ENCODE measurements at regions not wholly inside any gene's neighbourhood (a gene's known extent, or its start where the extent isn't known, plus 50 kb on each side); places are given as distances from the start of the nearest gene placed in this dataset.

GRCh38 chr5:84635235-84636055, 250.8 kb upstream of the EDIL3 start:
- Mint-ChIP-seq H3K4me1 (ENCODE audit: low read depth in 2 of 2) (no peaks in the 10 kb centered on the region), H3K27me3 (no peaks in the 10 kb centered on the region), H3K4me3 (no peak overlapping the region), H3K27ac (no peak overlapping the region), H3K36me3 (no peaks in the 10 kb centered on the region), H3K9me3 (peaks cover 10% of the 10 kb centered on the region)
- ATAC-seq (peak; percentile 20 to 52), DNase-seq (ENCODE audit: low spot score) (no peak)

DNA sequence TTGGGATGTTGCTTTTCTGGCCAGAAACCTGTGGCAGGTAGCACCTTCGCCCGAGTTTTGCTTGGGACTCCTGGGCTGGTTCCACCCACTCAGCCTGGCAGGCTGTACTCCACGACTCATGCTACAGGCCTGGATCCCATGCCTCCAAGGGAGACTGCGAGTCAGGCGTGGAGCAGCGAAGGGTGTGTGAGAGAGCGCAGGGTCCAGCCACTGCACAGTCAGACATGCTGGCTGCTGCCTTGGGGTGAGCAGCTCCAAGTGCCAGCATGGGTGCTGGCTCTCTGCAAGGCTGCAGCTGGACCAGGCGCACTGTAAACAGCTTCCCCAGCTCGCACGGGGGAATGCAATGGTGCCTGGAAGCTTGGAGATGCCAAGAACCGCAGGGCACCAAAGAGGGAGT, 249.6 kb upstream of the EDIL3 start:
- Mint-ChIP-seq H3K9me3 (peaks cover 10% of the 10 kb centered on the region), H3K4me1 (ENCODE audit: low read depth in 2 of 2) (no peaks in the 10 kb centered on the region)
- ATAC-seq: peak in 1 of 2 donors; percentile 33

DNA sequence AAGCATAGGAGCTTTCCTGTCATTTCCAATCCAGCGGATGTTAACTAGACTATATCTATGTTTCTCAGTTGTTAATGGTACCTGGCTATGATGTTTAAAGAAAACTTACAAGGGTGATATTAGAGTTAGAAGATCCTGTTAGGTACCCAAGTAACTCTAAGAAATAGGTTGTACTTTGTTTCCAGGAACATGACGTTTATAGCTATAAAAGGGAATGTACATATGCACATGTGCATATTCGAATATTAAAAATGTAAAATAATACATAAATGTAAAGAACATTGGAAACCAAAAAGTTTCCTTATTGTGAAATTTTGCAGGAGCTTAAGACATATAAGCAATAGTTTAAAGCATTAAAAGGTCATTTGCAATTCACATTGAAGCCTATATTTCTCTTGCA, 247.7 kb upstream of the EDIL3 start:
- no peak for DNase-seq (ENCODE audit: low spot score)
- no peak for ATAC-seq
- Mint-ChIP-seq H3K36me3 (no peaks in the 10 kb centered on the region), H3K9me3 (peaks cover 10% of the 10 kb centered on the region), H3K27ac (no peak overlapping the region), H3K27me3 (no peaks in the 10 kb centered on the region), H3K4me3 (no peak overlapping the region), H3K4me1 (ENCODE audit: low read depth in 2 of 2) (no peaks in the 10 kb centered on the region)

More for the DNA sequence above, 249.6 kb upstream of the EDIL3 start:
- Mint-ChIP-seq H3K27ac (no peak overlapping the region), H3K36me3 (no peaks in the 10 kb centered on the region), H3K4me3 (no peak overlapping the region), H3K27me3 (no peaks in the 10 kb centered on the region)
- DNase-seq (ENCODE audit: low spot score): no peak

DNA sequence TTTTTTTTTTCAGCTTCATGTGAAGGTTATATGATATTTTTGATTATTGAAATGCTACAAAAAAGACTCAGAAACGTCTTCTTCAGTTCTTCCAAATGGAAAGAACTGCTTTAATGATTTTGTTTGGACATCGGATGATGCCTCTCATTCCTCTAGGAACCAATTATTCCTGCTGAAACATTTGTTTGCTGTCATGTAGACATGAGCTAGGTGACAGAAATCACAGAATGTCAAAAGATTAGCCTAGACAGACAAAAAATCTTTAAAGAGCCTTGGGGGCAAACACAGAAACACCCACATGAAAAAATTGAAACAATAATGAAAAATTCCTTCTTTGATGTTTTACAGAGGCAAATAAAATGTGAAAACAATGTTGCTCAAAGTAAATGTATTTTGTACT, 244.2 kb upstream of the EDIL3 start:
- H3K27ac Mint-ChIP-seq: no peak overlapping the region
- no peaks in the 10 kb centered on the region for H3K27me3 Mint-ChIP-seq
- DNase-seq (ENCODE audit: low spot score) (no peak), ATAC-seq (no peak)
- peaks cover 20% of the 10 kb centered on the region for H3K9me3 Mint-ChIP-seq
- no peak overlapping the region for H3K4me3 Mint-ChIP-seq
- H3K36me3 Mint-ChIP-seq: no peaks in the 10 kb centered on the region
- H3K4me1 Mint-ChIP-seq (ENCODE audit: low read depth in 2 of 2): no peaks in the 10 kb centered on the region

DNA sequence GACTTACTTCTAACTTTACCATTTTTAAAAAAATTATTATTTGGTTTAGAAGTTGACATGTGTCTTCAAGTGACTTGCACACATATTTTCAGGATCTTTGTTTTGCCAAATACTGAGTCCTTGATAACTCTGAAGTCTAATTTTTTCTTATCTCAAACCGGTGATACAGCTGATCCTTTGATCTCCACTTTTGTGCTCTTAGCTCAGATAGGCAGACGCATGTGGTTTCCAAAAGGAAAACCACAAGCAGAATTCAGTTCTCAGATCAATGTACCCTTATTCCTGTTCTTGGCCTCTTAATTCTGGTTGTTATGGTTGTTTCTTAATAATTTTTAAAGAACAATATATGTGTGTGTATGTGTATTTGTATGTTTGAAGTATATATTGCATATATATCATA, 238.3 kb upstream of the EDIL3 start:
- DNase-seq (ENCODE audit: low spot score) (no peak), ATAC-seq (no peak)
- Mint-ChIP-seq H3K4me1 (ENCODE audit: low read depth in 2 of 2) (no peaks in the 10 kb centered on the region), H3K36me3 (no peaks in the 10 kb centered on the region), H3K4me3 (no peak overlapping the region), H3K9me3 (peaks cover 14% of the 10 kb centered on the region), H3K27ac (no peak overlapping the region), H3K27me3 (no peaks in the 10 kb centered on the region)

DNA sequence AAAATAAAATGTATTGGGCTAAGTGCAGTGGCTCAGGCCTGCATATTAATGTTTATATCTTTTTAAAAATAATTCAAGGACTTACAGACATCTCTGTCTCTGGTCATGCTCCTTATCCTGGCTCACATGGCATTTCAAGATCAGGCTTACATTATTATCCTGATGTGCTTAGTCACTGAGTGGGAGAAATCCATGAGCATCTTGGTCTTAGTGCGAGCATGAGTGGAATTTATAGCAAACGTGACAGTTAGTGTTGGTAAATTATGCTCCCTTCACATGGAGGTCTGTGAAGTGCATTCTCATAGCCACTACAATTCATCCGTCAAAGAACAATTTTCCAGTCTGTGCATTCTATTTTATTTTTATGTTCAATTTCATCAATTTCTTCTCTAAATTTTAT, 237.8 kb upstream of the EDIL3 start:
- no peaks in the 10 kb centered on the region for H3K4me1 Mint-ChIP-seq (ENCODE audit: low read depth in 2 of 2)
- no peak for ATAC-seq

DNA sequence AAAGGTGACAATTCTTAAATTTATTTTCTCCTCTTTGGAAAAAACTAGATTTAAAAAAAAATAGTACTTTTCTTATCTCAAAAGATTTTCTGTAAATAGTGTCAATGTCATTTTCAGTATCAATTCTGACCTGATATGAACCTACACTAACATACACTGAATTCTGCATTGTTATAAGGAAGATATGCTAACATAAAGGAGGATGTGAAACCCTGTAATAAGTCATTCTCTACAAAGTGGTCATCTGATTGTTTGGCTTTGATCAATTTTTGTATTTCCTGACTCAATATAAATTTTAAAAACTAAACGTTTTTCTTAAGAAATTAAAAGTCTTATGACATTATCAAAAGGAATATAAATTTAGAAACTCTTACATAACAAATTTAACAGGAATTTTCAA, 233.6 kb upstream of the EDIL3 start:
- DNase-seq (ENCODE audit: low spot score) (no peak), ATAC-seq (no peak)
- H3K27ac Mint-ChIP-seq: no peak overlapping the region
- no peaks in the 10 kb centered on the region for H3K27me3 Mint-ChIP-seq
- H3K4me3 Mint-ChIP-seq: no peak overlapping the region
- no peaks in the 10 kb centered on the region for H3K36me3 Mint-ChIP-seq
- H3K9me3 Mint-ChIP-seq: peaks cover 5% of the 10 kb centered on the region
- H3K4me1 Mint-ChIP-seq (ENCODE audit: low read depth in 2 of 2): no peaks in the 10 kb centered on the region

More for the DNA sequence above, 237.8 kb upstream of the EDIL3 start:
- Mint-ChIP-seq H3K27me3 (no peaks in the 10 kb centered on the region), H3K36me3 (no peaks in the 10 kb centered on the region), H3K4me3 (no peak overlapping the region), H3K9me3 (peaks cover 14% of the 10 kb centered on the region), H3K27ac (no peak overlapping the region)
- DNase-seq (ENCODE audit: low spot score): no peak

DNA sequence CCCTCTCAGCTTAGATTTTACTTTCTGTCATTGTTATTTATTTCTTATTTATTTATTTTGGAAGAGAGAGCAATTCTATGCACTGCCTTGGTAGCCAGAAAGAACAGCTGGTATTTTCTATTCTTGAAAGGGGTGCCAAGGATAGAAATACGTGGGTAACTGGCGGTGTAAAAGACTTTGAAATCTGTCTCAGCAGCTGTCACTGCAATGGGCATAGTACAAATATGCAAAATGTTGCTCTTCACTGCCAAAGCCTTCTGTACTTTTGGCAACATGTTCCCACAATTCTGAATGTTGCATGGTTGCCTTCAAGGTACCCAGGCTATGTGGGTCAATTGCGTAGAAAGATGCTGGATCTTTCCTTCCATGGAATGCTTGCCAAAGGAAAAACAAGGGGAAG, 230.2 kb upstream of the EDIL3 start:
- H3K4me3 Mint-ChIP-seq: no peak overlapping the region
- H3K36me3 Mint-ChIP-seq: no peaks in the 10 kb centered on the region
- peaks cover 5% of the 10 kb centered on the region for H3K9me3 Mint-ChIP-seq
- H3K4me1 Mint-ChIP-seq (ENCODE audit: low read depth in 2 of 2): no peaks in the 10 kb centered on the region
- H3K27me3 Mint-ChIP-seq: no peaks in the 10 kb centered on the region
- no peak overlapping the region for H3K27ac Mint-ChIP-seq
- DNase-seq (ENCODE audit: low spot score) (no peak), ATAC-seq (no peak)

- DNase-seq (ENCODE audit: low spot score) (no peak), ATAC-seq (no peak)
- Mint-ChIP-seq H3K4me1 (ENCODE audit: low read depth in 2 of 2) (no peaks in the 10 kb centered on the region), H3K36me3 (no peaks in the 10 kb centered on the region), H3K27ac (no peak overlapping the region), H3K4me3 (no peak overlapping the region), H3K27me3 (no peaks in the 10 kb centered on the region), H3K9me3 (peaks cover 14% of the 10 kb centered on the region)
Measured at GRCh38 chr5:84606784-84607183, 222.1 kb upstream of the EDIL3 start.

- no peaks in the 10 kb centered on the region for H3K36me3 Mint-ChIP-seq
- H3K4me3 Mint-ChIP-seq: no peak overlapping the region
- H3K27me3 Mint-ChIP-seq: no peaks in the 10 kb centered on the region
- peaks cover 14% of the 10 kb centered on the region for H3K9me3 Mint-ChIP-seq
- DNase-seq (ENCODE audit: low spot score): no peak
- no peaks in the 10 kb centered on the region for H3K4me1 Mint-ChIP-seq (ENCODE audit: low read depth in 2 of 2)
- H3K27ac Mint-ChIP-seq: no peak overlapping the region
- no peak for ATAC-seq
Measured at GRCh38 chr5:84605241-84605640, 220.6 kb upstream of the EDIL3 start.

DNA sequence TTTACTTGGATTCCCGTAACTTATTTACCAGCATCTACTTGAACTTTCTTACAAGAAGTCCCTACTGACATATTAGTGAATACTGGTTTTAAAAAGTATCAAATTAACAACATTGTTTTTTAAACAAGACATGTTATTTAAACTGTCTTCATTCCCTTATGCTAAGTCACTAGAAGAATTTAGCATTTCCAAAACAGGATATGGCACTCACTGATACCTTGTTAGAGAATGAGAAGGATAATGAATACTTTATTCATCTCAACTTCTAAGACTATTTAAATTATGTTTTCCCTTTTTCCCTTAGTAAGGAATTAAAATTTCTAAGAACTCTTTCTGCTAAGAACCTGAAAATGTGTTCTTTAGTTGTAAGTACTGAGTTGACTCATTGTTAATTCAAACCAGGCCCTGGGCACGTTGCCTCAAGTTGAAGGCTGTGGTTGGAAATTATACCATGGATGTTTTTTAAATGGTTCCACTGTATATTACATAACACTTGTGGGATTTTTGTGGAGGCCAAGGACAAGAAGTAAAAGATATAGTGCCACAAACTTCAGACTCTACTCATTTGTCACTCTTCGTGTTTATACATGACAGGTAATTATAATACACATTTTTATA, 219.0 kb upstream of the EDIL3 start:
- no peak for ATAC-seq
- no peaks in the 10 kb centered on the region for H3K27me3 Mint-ChIP-seq
- H3K36me3 Mint-ChIP-seq: no peaks in the 10 kb centered on the region
- H3K27ac Mint-ChIP-seq: no peak overlapping the region
- no peak for DNase-seq (ENCODE audit: low spot score)
- H3K9me3 Mint-ChIP-seq: peaks cover 10% of the 10 kb centered on the region
- no peaks in the 10 kb centered on the region for H3K4me1 Mint-ChIP-seq (ENCODE audit: low read depth in 2 of 2)
- no peak overlapping the region for H3K4me3 Mint-ChIP-seq

- H3K27me3 Mint-ChIP-seq: no peaks in the 10 kb centered on the region
- H3K4me3 Mint-ChIP-seq: no peak overlapping the region
- DNase-seq (ENCODE audit: low spot score) (no peak), ATAC-seq (no peak)
- no peaks in the 10 kb centered on the region for H3K4me1 Mint-ChIP-seq (ENCODE audit: low read depth in 2 of 2)
- peaks cover 14% of the 10 kb centered on the region for H3K9me3 Mint-ChIP-seq
- H3K36me3 Mint-ChIP-seq: peaks cover 7% of the 10 kb centered on the region
- no peak overlapping the region for H3K27ac Mint-ChIP-seq
Measured at GRCh38 chr5:84602371-84602771, 217.7 kb upstream of the EDIL3 start.

- H3K9me3 Mint-ChIP-seq: peaks cover 9% of the 10 kb centered on the region
- H3K4me3 Mint-ChIP-seq: no peak overlapping the region
- DNase-seq (ENCODE audit: low spot score): no peak
- no peak overlapping the region for H3K27ac Mint-ChIP-seq
- no peaks in the 10 kb centered on the region for H3K4me1 Mint-ChIP-seq (ENCODE audit: low read depth in 2 of 2)
- ATAC-seq: no peak
- H3K36me3 Mint-ChIP-seq: peaks cover 8% of the 10 kb centered on the region
- H3K27me3 Mint-ChIP-seq: no peaks in the 10 kb centered on the region
Measured at GRCh38 chr5:84599964-84600363, 215.3 kb upstream of the EDIL3 start.

- peaks cover 8% of the 10 kb centered on the region for H3K36me3 Mint-ChIP-seq
- H3K9me3 Mint-ChIP-seq: peaks cover 9% of the 10 kb centered on the region
- ATAC-seq (no peak), DNase-seq (ENCODE audit: low spot score) (no peak)
- H3K4me3 Mint-ChIP-seq: no peak overlapping the region
- no peak overlapping the region for H3K27ac Mint-ChIP-seq
- no peaks in the 10 kb centered on the region for H3K4me1 Mint-ChIP-seq (ENCODE audit: low read depth in 2 of 2)
- H3K27me3 Mint-ChIP-seq: no peaks in the 10 kb centered on the region
Measured at GRCh38 chr5:84597904-84598303, 213.2 kb upstream of the EDIL3 start.
